Adrenal gland (tissue), 9 donors: ENCODE measurements at regions not wholly inside any gene's neighbourhood (a gene's known extent, or its start where the extent isn't known, plus 50 kb on each side); places are given as distances from the start of the nearest gene placed in this dataset.

ENCODE experiments used
- DNase-seq, 7 donors: peaks; one replicate each; pipeline ENCODE4 v3.0.0-alpha.2; 2019 to 2020
- H3K27ac ChIP-seq, 5 donors: fragments of 200-600 bp; sonication (generic) in 4 of 5; 1 replicate in 3 of 5; 2 replicates in 2 of 5; pipeline versions ENCODE4 v1.5.1 to v1.8.0; 2016 to 2020; ENCODE audit warnings: mild to moderate bottlenecking in 1 of 5
- H3K27me3 ChIP-seq: fragments of 200-600 bp; 2 replicates; pipeline ENCODE4 v1.8.0; 2021
- H3K36me3 ChIP-seq, 2 donors: fragments of 200-600 bp; replicated peaks in 1 of 2; 1 replicate in 1 of 2; 2 replicates in 1 of 2; pipeline versions ENCODE4 v1.5.1 to v1.8.0; 2018 to 2022
- H3K4me1 ChIP-seq, 2 donors: fragments of 200-600 bp; replicated peaks in 1 of 2; 1 replicate in 1 of 2; 2 replicates in 1 of 2; pipeline versions ENCODE4 v1.5.1 to v1.8.0; 2018 to 2021
- H3K4me3 ChIP-seq, 4 donors: fragments of 200-600 bp; sonication (generic) in 3 of 4; one replicate each; pipeline ENCODE4 v1.5.1; 2016 to 2018
- H3K9me3 ChIP-seq, 3 donors: fragments of 200-600 bp; sonication (generic) in 1 of 3; replicated peaks in 1 of 3; 1 replicate in 2 of 3; 2 replicates in 1 of 3; pipeline versions ENCODE4 v1.5.1 to v1.8.0; 2016 to 2021
- CTCF ChIP-seq, 6 experiments: fragments of 450-650 bp in 4 of 6; fragments of 200-600 bp in 2 of 6; sonication (generic) in 1 of 6; IDR thresholded peaks; 1 replicate in 5 of 6; 2 replicates in 1 of 6; pipeline versions ENCODE4 v1.5.1 to v1.8.0; 2016 to 2021; ENCODE audit warnings: antibody characterized with exemption in 6 of 6, mild to moderate bottlenecking in 2 of 6, moderate library complexity in 1 of 6
- POLR2A ChIP-seq, 2 donors: fragments of 450-650 bp; IDR thresholded peaks; one replicate each; pipeline ENCODE4 v1.6.1; 2017; ENCODE audit warnings: antibody characterized with exemption in 2 of 2, mild to moderate bottlenecking in 2 of 2, moderate library complexity in 1 of 2
- WGBS, 4 donors: extraction: QIAGEN DNeasy Blood & Tissue Kit in 2 of 4; methylation state at CpG; one replicate each; pipeline versions ENCODE4 v1.1.5 to v1.1.7; 2013 to 2017; 5-methylcytosine and 5-hydroxymethylcytosine counted together
- intact Hi-C, 2 donors: fragments of 100-400 bp; cut with DNase I; formaldehyde crosslinking; loops; one replicate each; pipeline versions ENCODE4 v1.14.1 to v1.15.0; 2022 to 2023
- donor health status: healthy with polysubstance abuse.
- donor health status: Bipolar disorder and iron deficiency.
- donor health status: DM: yes; HTN: yes; CAD: no.
- donor health status: DM: no; HTN: no; CAD: no.
- donor health status: DM: no; HTN: no; CAD: no.

- Histone ChIP-seq H3K27me3 (no peaks in the 10 kb centered on the region), H3K27ac (no peak overlapping the region), H3K9me3 (no peaks in the 10 kb centered on the region), H3K4me1 (no peaks in the 10 kb centered on the region), H3K4me3 (no peak overlapping the region), H3K36me3 (no peaks in the 10 kb centered on the region)
- DNase-seq = no peak
- TF ChIP-seq CTCF (IDR thresholded peaks at IDR 0.05) (no peak), POLR2A (IDR thresholded peaks at IDR 0.05) (no peak)
- 48 to 63% (median 55%) methylated on average over 4 of the region's 4 CpGs for WGBS, 4 donors
- intact Hi-C loops = loop anchor here (5.0 kb wide), 1 partner anchor 126 kb away; the partner anchor contains the start of gene NOG (in 2 of the 2)
These were observed 115.2 kb downstream of the C17orf67 start for GRCh38 chr17:56718515-56718914.

GRCh38 chr17:56723421-56723820, 110.3 kb downstream of the C17orf67 start:
- 67 to 77% (median 69%) methylated on average over 5 of the region's 5 CpGs for WGBS, 4 donors

GRCh38 chr17:56724664-56725063, 109.1 kb downstream of the C17orf67 start:
- no peaks in the 10 kb centered on the region for H3K4me1 ChIP-seq
- intact Hi-C loops = no loop called here
- WGBS, 4 donors = 70 to 84% (median 81%) methylated on average over 11 of the region's 11 CpGs
- H3K27me3 ChIP-seq = no peaks in the 10 kb centered on the region
- no peak for DNase-seq
- H3K4me3 ChIP-seq = no peak overlapping the region
- no peak overlapping the region for H3K27ac ChIP-seq
- no peaks in the 10 kb centered on the region for H3K9me3 ChIP-seq
- TF ChIP-seq POLR2A (IDR thresholded peaks at IDR 0.05) (no peak), CTCF (IDR thresholded peaks at IDR 0.05) (no peak)
- H3K36me3 ChIP-seq = no peaks in the 10 kb centered on the region

More at GRCh38 chr17:56723421-56723820, 110.3 kb downstream of the C17orf67 start:
- Histone ChIP-seq H3K4me3 (no peak overlapping the region), H3K27ac (no peak overlapping the region), H3K27me3 (no peaks in the 10 kb centered on the region), H3K36me3 (no peaks in the 10 kb centered on the region), H3K9me3 (no peaks in the 10 kb centered on the region), H3K4me1 (no peaks in the 10 kb centered on the region)
- intact Hi-C loops = no loop called here
- DNase-seq = no peak
- no peak for TF ChIP-seq POLR2A (IDR thresholded peaks at IDR 0.05)
- no peak for TF ChIP-seq CTCF (IDR thresholded peaks at IDR 0.05)

- Histone ChIP-seq H3K4me1 (no peaks in the 10 kb centered on the region), H3K27me3 (no peaks in the 10 kb centered on the region), H3K9me3 (no peaks in the 10 kb centered on the region), H3K36me3 (no peaks in the 10 kb centered on the region), H3K27ac (no peak overlapping the region), H3K4me3 (no peak overlapping the region)
- intact Hi-C loops = no loop called here
- no peak for TF ChIP-seq POLR2A (IDR thresholded peaks at IDR 0.05)
- no peak for TF ChIP-seq CTCF (IDR thresholded peaks at IDR 0.05)
- 59 to 81% (median 69%) methylated on average over 4 of the region's 4 CpGs for WGBS, 4 donors
- no peak for DNase-seq
These were observed 108.6 kb downstream of the C17orf67 start for GRCh38 chr17:56725144-56725543.
